WTC11 (cell line): ENCODE measurements at regions not wholly inside any gene's neighbourhood (a gene's known extent, or its start where the extent isn't known, plus 50 kb on each side); places are given as distances from the start of the nearest gene placed in this dataset.

Experiments
- CBFB ChIP-seq: sonication (generic); formaldehyde crosslinking; IDR thresholded peaks from 2 replicates; pipeline ENCODE4 v1.8.1; 2022; ENCODE audit warnings: mild to moderate bottlenecking, low read depth, missing genetic modification reagents
- CREB1 ChIP-seq: sonication (generic); formaldehyde crosslinking; IDR thresholded peaks from 2 replicates; pipeline ENCODE4 v1.8.0; 2023; ENCODE audit warnings: mild to moderate bottlenecking, missing genetic modification reagents
- ELF4 ChIP-seq: sonication (generic); formaldehyde crosslinking; IDR thresholded peaks from 2 replicates; pipeline ENCODE4 v1.8.1; 2022; ENCODE audit warnings: low read depth, mild to moderate bottlenecking, moderate library complexity, missing genetic modification reagents
- EMX1 ChIP-seq: fragments of 250-450 bp; sonication (Bioruptor Pico); IDR thresholded peaks from 2 replicates; pipeline ENCODE4 v1.8.0; 2021; ENCODE audit warnings: mild to moderate bottlenecking
- HMGA2 ChIP-seq: fragments of 250-450 bp; sonication (Bioruptor Pico); IDR thresholded peaks from 2 replicates; pipeline ENCODE4 v1.4.0; 2021; ENCODE audit warnings: mild to moderate bottlenecking, moderate library complexity
- JAZF1 ChIP-seq: fragments of 250-450 bp; sonication (Bioruptor Pico); IDR thresholded peaks from 2 replicates; pipeline ENCODE4 v1.9.0; 2021; ENCODE audit warnings: moderate library complexity, mild to moderate bottlenecking, inconsistent platforms
- KAT7 ChIP-seq: sonication (generic); formaldehyde crosslinking; IDR thresholded peaks from 2 replicates; pipeline ENCODE4 v1.8.1; 2023; ENCODE audit warnings: missing genetic modification reagents, mild to moderate bottlenecking, borderline replicate concordance
- NFYB ChIP-seq: sonication (generic); formaldehyde crosslinking; conservative IDR thresholded peaks from 2 replicates; pipeline ENCODE4 v1.8.0; 2022; ENCODE audit warnings: low read depth, missing genetic modification reagents
- PRRX2 ChIP-seq: fragments of 250-450 bp; sonication (Bioruptor Pico); IDR thresholded peaks from 2 replicates; pipeline ENCODE4 v1.8.0; 2021; ENCODE audit warnings: mild to moderate bottlenecking
- SMAD3 ChIP-seq: sonication (generic); formaldehyde crosslinking; IDR thresholded peaks from 2 replicates; pipeline ENCODE4 v1.8.0; 2022; ENCODE audit warnings: missing genetic modification reagents, mild to moderate bottlenecking, borderline replicate concordance
- SMAD4 ChIP-seq: sonication (generic); formaldehyde crosslinking; IDR thresholded peaks from 2 replicates; pipeline ENCODE4 v1.8.0; 2022; ENCODE audit warnings: mild to moderate bottlenecking, missing genetic modification reagents
- SOX15 ChIP-seq: fragments of 250-450 bp; sonication (Bioruptor Pico); IDR thresholded peaks from 2 replicates; pipeline ENCODE4 v1.9.0; 2021; ENCODE audit warnings: mild to moderate bottlenecking
- TEAD4 ChIP-seq: sonication (generic); formaldehyde crosslinking; IDR thresholded peaks from 2 replicates; pipeline ENCODE4 v1.8.0; 2022; ENCODE audit warnings: mild to moderate bottlenecking, missing genetic modification reagents
- ZNF219 ChIP-seq: sonication (generic); formaldehyde crosslinking; IDR thresholded peaks from 2 replicates; pipeline ENCODE4 v1.8.0; 2023; ENCODE audit warnings: missing genetic modification reagents, mild to moderate bottlenecking, borderline replicate concordance
- ZNF416 ChIP-seq: fragments of 250-450 bp; sonication (Bioruptor Pico); IDR thresholded peaks from 2 replicates; pipeline ENCODE4 v1.9.0; 2021; ENCODE audit warnings: mild to moderate bottlenecking, inconsistent platforms
- TF ChIP-seq, protein P1 (sequence below): sonication (generic); formaldehyde crosslinking; IDR thresholded peaks from 2 replicates; pipeline ENCODE4 v1.8.0; 2022; ENCODE audit warnings: mild to moderate bottlenecking, missing genetic modification reagents
- TF ChIP-seq, protein P2 (sequence below): fragments of 250-450 bp; sonication (Bioruptor Pico); conservative IDR thresholded peaks from 2 replicates; pipeline ENCODE4 v1.9.0; 2021; ENCODE audit warnings: mild to moderate bottlenecking
- TF ChIP-seq, protein P3 (sequence below): fragments of 200-600 bp; IDR thresholded peaks from 2 replicates; pipeline ENCODE4 v1.8.0; 2022; ENCODE audit warnings: antibody characterized with exemption
- TF ChIP-seq, protein P4 (sequence below): sonication (generic); formaldehyde crosslinking; conservative IDR thresholded peaks from 2 replicates; pipeline ENCODE4 v1.8.1; 2023; ENCODE audit warnings: mild to moderate bottlenecking, low read depth, missing genetic modification reagents, moderate library complexity
- TF ChIP-seq, protein P5 (sequence below): sonication (generic); formaldehyde crosslinking; IDR thresholded peaks from 2 replicates; pipeline ENCODE4 v1.8.1; 2023; ENCODE audit warnings: mild to moderate bottlenecking, missing genetic modification reagents
- TF ChIP-seq, protein P6 (sequence below): sonication (generic); formaldehyde crosslinking; IDR thresholded peaks from 2 replicates; pipeline ENCODE4 v1.8.1; 2022; ENCODE audit warnings: low read depth, missing genetic modification reagents, borderline replicate concordance
- TF ChIP-seq, protein P7 (sequence below): sonication (generic); formaldehyde crosslinking; IDR thresholded peaks from 2 replicates; pipeline ENCODE4 v1.8.1; 2023; ENCODE audit warnings: mild to moderate bottlenecking, missing genetic modification reagents
- TF ChIP-seq, protein P8 (sequence below): sonication (generic); formaldehyde crosslinking; IDR thresholded peaks from 2 replicates; pipeline ENCODE4 v1.8.1; 2023; ENCODE audit warnings: mild to moderate bottlenecking, moderate library complexity, missing genetic modification reagents

DNA sequence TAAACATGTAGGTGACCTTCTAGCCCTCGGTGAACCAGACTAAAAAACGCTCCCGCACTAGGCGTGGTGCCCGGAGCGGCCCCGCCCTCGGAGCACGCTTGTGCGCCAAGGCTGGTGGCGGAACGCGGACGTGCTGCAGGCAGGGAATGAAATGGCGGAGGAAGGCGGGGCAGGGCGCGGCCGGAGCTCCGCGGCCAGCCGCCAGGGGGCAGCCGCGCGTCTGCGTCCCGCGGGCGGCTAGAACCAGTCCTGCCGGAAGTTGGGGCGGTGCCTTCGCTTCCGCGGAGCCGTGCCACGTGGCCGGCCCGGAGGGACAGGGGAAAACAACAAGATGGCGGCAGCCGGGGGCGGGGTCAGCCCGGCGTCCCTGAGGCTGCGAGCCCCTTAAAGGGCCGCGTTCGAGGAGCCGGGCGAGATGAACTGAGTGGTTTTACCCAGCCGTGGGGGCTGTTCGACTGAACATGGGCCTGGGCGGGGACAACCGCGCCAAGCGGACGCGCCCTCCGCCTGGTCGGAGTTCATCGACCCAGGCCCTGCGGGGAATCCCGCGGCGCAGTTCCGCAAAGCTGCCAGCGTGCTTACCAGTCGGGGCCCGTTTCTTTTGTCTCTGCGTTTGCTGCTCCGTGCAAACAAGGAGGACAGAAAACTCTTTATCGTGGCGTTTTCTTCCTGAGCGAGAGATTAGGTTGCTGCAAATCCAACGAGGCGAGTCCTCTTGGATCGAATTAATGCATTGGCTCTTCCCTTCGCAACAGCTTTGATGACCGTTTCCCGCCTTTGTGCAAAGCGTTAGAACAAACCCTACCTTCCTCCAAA lies 90.9 kb upstream of the CHD2 start (continued):
- TF ChIP-seq CBFB (CRISPR knock-in tag) (peak; percentile 93; the same call in 1 of the 2 replicates), ZNF219 (no peak), KAT7 (CRISPR knock-in tag) (peak; percentile 49; the same call in 1 of the 2 replicates), PRRX2 (CRISPR knock-in tag) (no peak), SMAD4 (CRISPR knock-in tag) (peak; percentile 49; the same call in 1 of the 2 replicates), JAZF1 (CRISPR knock-in tag) (no peak), SMAD3 (CRISPR knock-in tag) (peak; percentile 91), ZNF416 (CRISPR knock-in tag) (0 out of 2 replicates have a peak, but pooled peaks have one; percentile 21), CREB1 (CRISPR knock-in tag) (no peak; the same call in 1 of the 2 replicates), TEAD4 (CRISPR knock-in tag) (no peak), HMGA2 (CRISPR knock-in tag) (0 out of 2 replicates have a peak, but pooled peaks have one; percentile 22), NFYB (CRISPR knock-in tag) (peak; percentile 37; the same call in 1 of the 2 replicates), SOX15 (CRISPR knock-in tag) (no peak), EMX1 (CRISPR knock-in tag) (no peak; the same call in 1 of the 2 replicates), ELF4 (0 out of 2 replicates have a peak, but pooled peaks have one; percentile 43)
- TF ChIP-seq, protein P1, sequence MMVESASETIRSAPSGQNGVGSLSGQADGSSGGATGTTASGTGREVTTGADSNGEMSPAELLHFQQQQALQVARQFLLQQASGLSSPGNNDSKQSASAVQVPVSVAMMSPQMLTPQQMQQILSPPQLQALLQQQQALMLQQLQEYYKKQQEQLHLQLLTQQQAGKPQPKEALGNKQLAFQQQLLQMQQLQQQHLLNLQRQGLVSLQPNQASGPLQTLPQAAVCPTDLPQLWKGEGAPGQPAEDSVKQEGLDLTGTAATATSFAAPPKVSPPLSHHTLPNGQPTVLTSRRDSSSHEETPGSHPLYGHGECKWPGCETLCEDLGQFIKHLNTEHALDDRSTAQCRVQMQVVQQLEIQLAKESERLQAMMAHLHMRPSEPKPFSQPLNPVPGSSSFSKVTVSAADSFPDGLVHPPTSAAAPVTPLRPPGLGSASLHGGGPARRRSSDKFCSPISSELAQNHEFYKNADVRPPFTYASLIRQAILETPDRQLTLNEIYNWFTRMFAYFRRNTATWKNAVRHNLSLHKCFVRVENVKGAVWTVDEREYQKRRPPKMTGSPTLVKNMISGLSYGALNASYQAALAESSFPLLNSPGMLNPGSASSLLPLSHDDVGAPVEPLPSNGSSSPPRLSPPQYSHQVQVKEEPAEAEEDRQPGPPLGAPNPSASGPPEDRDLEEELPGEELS (CRISPR knock-in tag) = peak; percentile 80
- TF ChIP-seq, protein P2, sequence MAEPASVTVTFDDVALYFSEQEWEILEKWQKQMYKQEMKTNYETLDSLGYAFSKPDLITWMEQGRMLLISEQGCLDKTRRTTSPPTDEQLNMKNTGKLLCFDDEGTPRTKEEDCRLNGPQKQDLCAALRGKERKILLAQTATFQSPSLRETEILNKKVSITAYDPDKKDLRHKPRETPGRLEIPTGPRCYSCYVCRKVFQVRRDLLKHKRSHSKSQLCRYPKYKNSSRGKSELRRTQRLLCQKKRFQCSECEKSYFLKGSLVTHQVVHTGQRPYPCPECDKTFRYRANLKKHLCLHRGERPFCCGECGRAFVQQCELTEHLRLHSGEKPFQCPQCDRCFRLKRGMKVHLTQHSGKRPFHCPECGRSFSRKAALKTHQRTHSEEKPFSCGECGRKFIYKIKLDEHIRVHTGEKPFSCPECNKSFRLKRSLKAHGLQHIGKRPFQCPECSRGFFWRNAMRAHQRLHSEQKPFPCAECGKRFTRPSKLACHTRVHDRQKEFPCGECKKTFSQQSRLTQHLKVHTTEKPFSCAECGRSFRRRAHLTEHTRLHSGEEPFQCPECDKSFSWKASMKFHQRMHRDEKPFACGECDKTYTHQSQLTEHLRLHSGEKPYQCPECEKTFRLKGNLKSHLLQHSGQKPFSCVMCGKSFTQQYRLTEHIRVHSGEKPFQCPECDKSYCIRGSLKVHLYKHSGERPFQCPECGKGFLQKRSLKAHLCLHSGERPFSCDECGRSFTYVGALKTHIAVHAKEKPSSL (CRISPR knock-in tag) = no peak
- TF ChIP-seq, protein P3, sequence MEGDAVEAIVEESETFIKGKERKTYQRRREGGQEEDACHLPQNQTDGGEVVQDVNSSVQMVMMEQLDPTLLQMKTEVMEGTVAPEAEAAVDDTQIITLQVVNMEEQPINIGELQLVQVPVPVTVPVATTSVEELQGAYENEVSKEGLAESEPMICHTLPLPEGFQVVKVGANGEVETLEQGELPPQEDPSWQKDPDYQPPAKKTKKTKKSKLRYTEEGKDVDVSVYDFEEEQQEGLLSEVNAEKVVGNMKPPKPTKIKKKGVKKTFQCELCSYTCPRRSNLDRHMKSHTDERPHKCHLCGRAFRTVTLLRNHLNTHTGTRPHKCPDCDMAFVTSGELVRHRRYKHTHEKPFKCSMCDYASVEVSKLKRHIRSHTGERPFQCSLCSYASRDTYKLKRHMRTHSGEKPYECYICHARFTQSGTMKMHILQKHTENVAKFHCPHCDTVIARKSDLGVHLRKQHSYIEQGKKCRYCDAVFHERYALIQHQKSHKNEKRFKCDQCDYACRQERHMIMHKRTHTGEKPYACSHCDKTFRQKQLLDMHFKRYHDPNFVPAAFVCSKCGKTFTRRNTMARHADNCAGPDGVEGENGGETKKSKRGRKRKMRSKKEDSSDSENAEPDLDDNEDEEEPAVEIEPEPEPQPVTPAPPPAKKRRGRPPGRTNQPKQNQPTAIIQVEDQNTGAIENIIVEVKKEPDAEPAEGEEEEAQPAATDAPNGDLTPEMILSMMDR = peak; percentile 91
- TF ChIP-seq, protein P4, sequence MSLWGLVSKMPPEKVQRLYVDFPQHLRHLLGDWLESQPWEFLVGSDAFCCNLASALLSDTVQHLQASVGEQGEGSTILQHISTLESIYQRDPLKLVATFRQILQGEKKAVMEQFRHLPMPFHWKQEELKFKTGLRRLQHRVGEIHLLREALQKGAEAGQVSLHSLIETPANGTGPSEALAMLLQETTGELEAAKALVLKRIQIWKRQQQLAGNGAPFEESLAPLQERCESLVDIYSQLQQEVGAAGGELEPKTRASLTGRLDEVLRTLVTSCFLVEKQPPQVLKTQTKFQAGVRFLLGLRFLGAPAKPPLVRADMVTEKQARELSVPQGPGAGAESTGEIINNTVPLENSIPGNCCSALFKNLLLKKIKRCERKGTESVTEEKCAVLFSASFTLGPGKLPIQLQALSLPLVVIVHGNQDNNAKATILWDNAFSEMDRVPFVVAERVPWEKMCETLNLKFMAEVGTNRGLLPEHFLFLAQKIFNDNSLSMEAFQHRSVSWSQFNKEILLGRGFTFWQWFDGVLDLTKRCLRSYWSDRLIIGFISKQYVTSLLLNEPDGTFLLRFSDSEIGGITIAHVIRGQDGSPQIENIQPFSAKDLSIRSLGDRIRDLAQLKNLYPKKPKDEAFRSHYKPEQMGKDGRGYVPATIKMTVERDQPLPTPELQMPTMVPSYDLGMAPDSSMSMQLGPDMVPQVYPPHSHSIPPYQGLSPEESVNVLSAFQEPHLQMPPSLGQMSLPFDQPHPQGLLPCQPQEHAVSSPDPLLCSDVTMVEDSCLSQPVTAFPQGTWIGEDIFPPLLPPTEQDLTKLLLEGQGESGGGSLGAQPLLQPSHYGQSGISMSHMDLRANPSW (CRISPR knock-in tag) = no peak
- TF ChIP-seq, protein P5, sequence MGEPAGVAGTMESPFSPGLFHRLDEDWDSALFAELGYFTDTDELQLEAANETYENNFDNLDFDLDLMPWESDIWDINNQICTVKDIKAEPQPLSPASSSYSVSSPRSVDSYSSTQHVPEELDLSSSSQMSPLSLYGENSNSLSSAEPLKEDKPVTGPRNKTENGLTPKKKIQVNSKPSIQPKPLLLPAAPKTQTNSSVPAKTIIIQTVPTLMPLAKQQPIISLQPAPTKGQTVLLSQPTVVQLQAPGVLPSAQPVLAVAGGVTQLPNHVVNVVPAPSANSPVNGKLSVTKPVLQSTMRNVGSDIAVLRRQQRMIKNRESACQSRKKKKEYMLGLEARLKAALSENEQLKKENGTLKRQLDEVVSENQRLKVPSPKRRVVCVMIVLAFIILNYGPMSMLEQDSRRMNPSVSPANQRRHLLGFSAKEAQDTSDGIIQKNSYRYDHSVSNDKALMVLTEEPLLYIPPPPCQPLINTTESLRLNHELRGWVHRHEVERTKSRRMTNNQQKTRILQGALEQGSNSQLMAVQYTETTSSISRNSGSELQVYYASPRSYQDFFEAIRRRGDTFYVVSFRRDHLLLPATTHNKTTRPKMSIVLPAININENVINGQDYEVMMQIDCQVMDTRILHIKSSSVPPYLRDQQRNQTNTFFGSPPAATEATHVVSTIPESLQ (CRISPR knock-in tag) = no peak
- TF ChIP-seq, protein P6, sequence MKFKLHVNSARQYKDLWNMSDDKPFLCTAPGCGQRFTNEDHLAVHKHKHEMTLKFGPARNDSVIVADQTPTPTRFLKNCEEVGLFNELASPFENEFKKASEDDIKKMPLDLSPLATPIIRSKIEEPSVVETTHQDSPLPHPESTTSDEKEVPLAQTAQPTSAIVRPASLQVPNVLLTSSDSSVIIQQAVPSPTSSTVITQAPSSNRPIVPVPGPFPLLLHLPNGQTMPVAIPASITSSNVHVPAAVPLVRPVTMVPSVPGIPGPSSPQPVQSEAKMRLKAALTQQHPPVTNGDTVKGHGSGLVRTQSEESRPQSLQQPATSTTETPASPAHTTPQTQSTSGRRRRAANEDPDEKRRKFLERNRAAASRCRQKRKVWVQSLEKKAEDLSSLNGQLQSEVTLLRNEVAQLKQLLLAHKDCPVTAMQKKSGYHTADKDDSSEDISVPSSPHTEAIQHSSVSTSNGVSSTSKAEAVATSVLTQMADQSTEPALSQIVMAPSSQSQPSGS = no peak
- TF ChIP-seq, protein P7, sequence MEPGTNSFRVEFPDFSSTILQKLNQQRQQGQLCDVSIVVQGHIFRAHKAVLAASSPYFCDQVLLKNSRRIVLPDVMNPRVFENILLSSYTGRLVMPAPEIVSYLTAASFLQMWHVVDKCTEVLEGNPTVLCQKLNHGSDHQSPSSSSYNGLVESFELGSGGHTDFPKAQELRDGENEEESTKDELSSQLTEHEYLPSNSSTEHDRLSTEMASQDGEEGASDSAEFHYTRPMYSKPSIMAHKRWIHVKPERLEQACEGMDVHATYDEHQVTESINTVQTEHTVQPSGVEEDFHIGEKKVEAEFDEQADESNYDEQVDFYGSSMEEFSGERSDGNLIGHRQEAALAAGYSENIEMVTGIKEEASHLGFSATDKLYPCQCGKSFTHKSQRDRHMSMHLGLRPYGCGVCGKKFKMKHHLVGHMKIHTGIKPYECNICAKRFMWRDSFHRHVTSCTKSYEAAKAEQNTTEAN = peak; percentile 95
- TF ChIP-seq, protein P8, sequence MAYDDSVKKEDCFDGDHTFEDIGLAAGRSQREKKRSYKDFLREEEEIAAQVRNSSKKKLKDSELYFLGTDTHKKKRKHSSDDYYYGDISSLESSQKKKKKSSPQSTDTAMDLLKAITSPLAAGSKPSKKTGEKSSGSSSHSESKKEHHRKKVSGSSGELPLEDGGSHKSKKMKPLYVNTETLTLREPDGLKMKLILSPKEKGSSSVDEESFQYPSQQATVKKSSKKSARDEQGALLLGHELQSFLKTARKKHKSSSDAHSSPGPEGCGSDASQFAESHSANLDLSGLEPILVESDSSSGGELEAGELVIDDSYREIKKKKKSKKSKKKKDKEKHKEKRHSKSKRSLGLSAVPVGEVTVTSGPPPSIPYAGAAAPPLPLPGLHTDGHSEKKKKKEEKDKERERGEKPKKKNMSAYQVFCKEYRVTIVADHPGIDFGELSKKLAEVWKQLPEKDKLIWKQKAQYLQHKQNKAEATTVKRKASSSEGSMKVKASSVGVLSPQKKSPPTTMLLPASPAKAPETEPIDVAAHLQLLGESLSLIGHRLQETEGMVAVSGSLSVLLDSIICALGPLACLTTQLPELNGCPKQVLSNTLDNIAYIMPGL (CRISPR knock-in tag) = peak; percentile 95
